Vagina (tissue), 2 donors: ENCODE measurements at regions not wholly inside any gene's neighbourhood (a gene's known extent, or its start where the extent isn't known, plus 50 kb on each side); places are given as distances from the start of the nearest gene placed in this dataset.

ENCODE experiments used
- CTCF ChIP-seq, 3 experiments: fragments of 450-650 bp in 2 of 3; fragments of 200-600 bp in 1 of 3; sonication (generic) in 1 of 3; IDR thresholded peaks; one replicate each; pipeline ENCODE4 v1.5.1; 2017 to 2019; ENCODE audit warnings: antibody characterized with exemption in 3 of 3, mild to moderate bottlenecking in 2 of 3, moderate library complexity in 2 of 3
- POLR2A ChIP-seq, 2 donors: fragments of 450-650 bp; IDR thresholded peaks; one replicate each; pipeline ENCODE4 v1.6.1; 2017; ENCODE audit warnings: antibody characterized with exemption in 2 of 2, mild to moderate bottlenecking in 2 of 2, moderate library complexity in 2 of 2

GRCh38 chr1:79969886-79970285, 963.4 kb upstream of the ADGRL4 start:
- no peak for TF ChIP-seq CTCF (IDR thresholded peaks at IDR 0.05)
- TF ChIP-seq POLR2A (IDR thresholded peaks at IDR 0.05) = no peak
